ENCODE measurements at regions not wholly inside any gene's neighbourhood (a gene's known extent, or its start where the extent isn't known, plus 50 kb on each side); places are given as distances from the start of the nearest gene placed in this dataset.
"Not testable (repeated sequence)": the region's sequence is repeated elsewhere in the genome, so short reads cannot be mapped to it uniquely, and the experiment has no call there.

DNA sequence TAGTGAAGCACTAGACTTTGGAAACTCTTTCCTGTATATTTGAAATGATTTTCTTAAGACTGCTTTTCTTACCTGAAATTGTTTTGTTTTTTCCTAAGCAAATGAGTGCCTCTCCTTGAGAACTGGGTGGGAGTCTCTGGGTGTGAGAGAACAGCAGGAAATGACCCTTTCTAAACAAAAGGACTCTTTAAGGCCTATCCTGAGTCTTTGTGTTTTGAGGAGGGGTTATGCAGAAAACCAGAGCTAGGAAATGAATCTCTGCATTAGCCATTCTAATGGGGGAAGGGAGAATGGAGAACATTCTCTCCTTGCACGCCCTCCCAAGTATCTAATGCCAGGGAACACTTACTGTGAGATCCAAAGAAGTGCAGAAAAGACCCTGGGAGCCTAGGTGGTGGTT, 80.6 kb downstream of the FAM47C start:
- not testable (repeated sequence) for TF ChIP-seq IRF2 (CRISPR knock-in tag; IDR thresholded peaks at IDR 0.05; ENCODE audit: borderline replicate concordance, low read depth); IRF1 (CRISPR knock-in tag; IDR thresholded peaks at IDR 0.05); NFE2L1 (CRISPR knock-in tag; IDR thresholded peaks at IDR 0.05); ZNF281 (CRISPR knock-in tag; IDR thresholded peaks at IDR 0.05)
- TF ChIP-seq, protein P1, sequence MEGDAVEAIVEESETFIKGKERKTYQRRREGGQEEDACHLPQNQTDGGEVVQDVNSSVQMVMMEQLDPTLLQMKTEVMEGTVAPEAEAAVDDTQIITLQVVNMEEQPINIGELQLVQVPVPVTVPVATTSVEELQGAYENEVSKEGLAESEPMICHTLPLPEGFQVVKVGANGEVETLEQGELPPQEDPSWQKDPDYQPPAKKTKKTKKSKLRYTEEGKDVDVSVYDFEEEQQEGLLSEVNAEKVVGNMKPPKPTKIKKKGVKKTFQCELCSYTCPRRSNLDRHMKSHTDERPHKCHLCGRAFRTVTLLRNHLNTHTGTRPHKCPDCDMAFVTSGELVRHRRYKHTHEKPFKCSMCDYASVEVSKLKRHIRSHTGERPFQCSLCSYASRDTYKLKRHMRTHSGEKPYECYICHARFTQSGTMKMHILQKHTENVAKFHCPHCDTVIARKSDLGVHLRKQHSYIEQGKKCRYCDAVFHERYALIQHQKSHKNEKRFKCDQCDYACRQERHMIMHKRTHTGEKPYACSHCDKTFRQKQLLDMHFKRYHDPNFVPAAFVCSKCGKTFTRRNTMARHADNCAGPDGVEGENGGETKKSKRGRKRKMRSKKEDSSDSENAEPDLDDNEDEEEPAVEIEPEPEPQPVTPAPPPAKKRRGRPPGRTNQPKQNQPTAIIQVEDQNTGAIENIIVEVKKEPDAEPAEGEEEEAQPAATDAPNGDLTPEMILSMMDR (IDR thresholded peaks at IDR 0.05) = not testable (repeated sequence)
